ENCODE measurements at regions not wholly inside any gene's neighbourhood (a gene's known extent, or its start where the extent isn't known, plus 50 kb on each side); places are given as distances from the start of the nearest gene placed in this dataset.

GRCh38 chr17:36885153-36885735 is 52.0 kb upstream of the LHX1 start:
- DNase-seq (ENCODE audit: low read depth): no peak
- no peak overlapping the region for H3K4me3 ChIP-seq (ENCODE audit: low read depth, low read length)
- no peak for TF ChIP-seq CTCF (IDR thresholded peaks at IDR 0.05; ENCODE audit: insufficient read depth, low read depth, low read length)

GRCh38 chr17:36885771-36886377 is 51.4 kb upstream of the LHX1 start:
- no peak overlapping the region for H3K4me3 ChIP-seq (ENCODE audit: low read depth, low read length)
- DNase-seq (ENCODE audit: low read depth): no peak
- TF ChIP-seq CTCF (IDR thresholded peaks at IDR 0.05; ENCODE audit: insufficient read depth, low read depth, low read length): no peak
